22Rv1 (cell line): ENCODE measurements at regions not wholly inside any gene's neighbourhood (a gene's known extent, or its start where the extent isn't known, plus 50 kb on each side); places are given as distances from the start of the nearest gene placed in this dataset.

Source experiments
- CTCF ChIP-seq: fragments of 450-650 bp; IDR thresholded peaks from 2 replicates; pipeline ENCODE4 v1.5.1; 2017; ENCODE audit warnings: mild to moderate bottlenecking
- ZFX ChIP-seq: fragments of 450-650 bp; IDR thresholded peaks from 2 replicates; pipeline ENCODE4 v1.6.1; 2017; ENCODE audit warnings: antibody characterized with exemption, borderline replicate concordance

GRCh38 chr1:199791495-199791894 lies 236.0 kb upstream of the NR5A2 start:
- TF ChIP-seq CTCF (no peak), ZFX (no peak)
